ENCODE measurements at regions not wholly inside any gene's neighbourhood (a gene's known extent, or its start where the extent isn't known, plus 50 kb on each side); places are given as distances from the start of the nearest gene placed in this dataset.

DNA sequence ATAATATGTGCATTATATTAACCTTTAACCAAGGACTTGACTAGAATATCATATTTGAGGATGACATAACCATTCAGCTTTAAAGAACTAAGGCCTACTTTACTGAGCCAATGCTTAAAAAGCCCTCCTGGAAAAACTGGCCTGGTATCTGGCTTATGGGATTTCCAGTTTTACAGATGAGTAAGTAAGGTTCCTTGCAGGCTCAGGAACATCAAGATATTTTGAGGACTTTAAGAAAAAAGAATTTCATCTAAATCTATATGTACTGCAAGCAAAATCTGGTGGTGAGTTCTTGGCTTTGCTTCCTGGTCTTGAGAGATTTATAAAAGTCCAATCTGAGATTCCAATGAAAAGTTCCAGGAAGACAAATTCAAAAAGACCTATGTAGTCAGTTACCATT, 417.0 kb upstream of the NRXN1 start:
- TF ChIP-seq CTCF (IDR thresholded peaks at IDR 0.05), result no peak
- Histone ChIP-seq H3K9me3 (no peaks in the 10 kb centered on the region), H3K27ac (no peak overlapping the region), H3K36me3 (no peaks in the 10 kb centered on the region), H3K4me3 (ENCODE audit: low read depth in 1 of 2, low read length in 1 of 2) (no peak overlapping the region), H3K4me1 (ENCODE audit: control insufficient read depth in 1 of 2, insufficient read depth in 1 of 2, low read depth in 1 of 2, low read length in 1 of 2) (no peaks in the 10 kb centered on the region), H3K27me3 (no peaks in the 10 kb centered on the region)

DNA sequence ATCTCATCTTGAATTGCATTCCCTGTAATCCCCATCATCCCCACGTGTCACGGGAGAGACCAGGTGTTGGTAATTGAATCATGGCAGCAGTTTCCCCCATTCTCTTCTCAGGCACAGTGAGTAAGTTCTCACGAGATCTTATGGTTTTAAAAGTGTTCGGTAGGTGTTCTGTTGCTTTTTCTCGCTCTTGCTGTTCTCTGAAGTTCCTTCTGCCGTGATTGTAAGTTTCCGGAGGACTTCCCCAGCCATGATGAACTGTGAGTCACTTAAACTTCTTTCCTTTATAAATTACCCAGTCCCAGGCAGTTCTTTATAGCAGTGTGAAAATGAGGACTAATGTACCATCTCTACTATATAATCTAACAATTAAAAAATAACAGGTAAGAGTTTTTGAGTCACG, 409.9 kb upstream of the NRXN1 start:
- Histone ChIP-seq H3K36me3 (no peaks in the 10 kb centered on the region), H3K27me3 (no peaks in the 10 kb centered on the region), H3K27ac (no peak overlapping the region), H3K4me3 (ENCODE audit: low read depth in 1 of 2, low read length in 1 of 2) (no peak overlapping the region), H3K9me3 (no peaks in the 10 kb centered on the region), H3K4me1 (ENCODE audit: control insufficient read depth in 1 of 2, insufficient read depth in 1 of 2, low read depth in 1 of 2, low read length in 1 of 2) (no peaks in the 10 kb centered on the region)
- no peak for TF ChIP-seq CTCF (IDR thresholded peaks at IDR 0.05)

DNA sequence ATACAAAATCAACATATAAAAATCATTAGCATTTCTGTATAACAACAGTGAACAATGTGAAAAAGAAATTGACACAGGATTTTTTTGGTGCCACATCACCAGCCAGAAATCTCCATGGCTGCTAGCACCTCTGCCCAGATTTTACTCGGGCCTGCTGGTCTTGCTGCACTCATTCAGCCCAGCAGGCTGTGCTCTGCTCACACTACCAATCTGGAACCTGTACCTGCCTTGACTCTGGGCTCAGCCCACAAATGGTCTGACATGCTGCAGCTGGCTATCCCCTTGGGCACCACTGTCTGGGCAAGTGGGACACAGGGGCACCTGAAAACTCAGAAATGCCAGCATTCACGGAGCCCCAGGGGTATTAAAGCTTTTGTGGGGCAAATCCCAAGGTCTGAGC, 392.5 kb upstream of the NRXN1 start:
- H3K27ac ChIP-seq, result no peak overlapping the region
- no peaks in the 10 kb centered on the region for H3K9me3 ChIP-seq
- TF ChIP-seq CTCF (IDR thresholded peaks at IDR 0.05), result no peak
- no peaks in the 10 kb centered on the region for H3K4me1 ChIP-seq (ENCODE audit: control insufficient read depth in 1 of 2, insufficient read depth in 1 of 2, low read depth in 1 of 2, low read length in 1 of 2)
- no peak overlapping the region for H3K4me3 ChIP-seq (ENCODE audit: low read depth in 1 of 2, low read length in 1 of 2)
- H3K36me3 ChIP-seq, result no peaks in the 10 kb centered on the region
- H3K27me3 ChIP-seq, result no peaks in the 10 kb centered on the region

DNA sequence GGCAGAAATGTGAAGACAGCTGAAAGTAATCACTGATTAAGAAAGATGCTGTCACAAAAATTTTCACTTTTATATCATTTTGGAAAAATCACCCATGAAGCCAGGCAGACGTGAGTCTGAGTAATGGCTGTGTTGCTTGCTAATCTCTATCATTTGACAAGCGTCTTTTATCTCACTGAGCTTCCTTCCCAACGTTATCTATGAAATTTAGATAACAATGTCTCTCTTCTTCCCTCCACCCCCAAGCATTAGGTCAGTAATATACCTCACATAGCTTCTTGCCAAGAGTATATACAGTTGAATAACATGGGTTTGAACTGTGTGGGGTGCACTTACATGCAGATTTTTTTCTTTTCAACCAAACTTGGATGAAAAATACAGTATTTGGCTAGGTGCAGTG, 388.6 kb upstream of the NRXN1 start:
- Histone ChIP-seq H3K4me1 (ENCODE audit: control insufficient read depth in 1 of 2, insufficient read depth in 1 of 2, low read depth in 1 of 2, low read length in 1 of 2) (no peaks in the 10 kb centered on the region), H3K36me3 (no peaks in the 10 kb centered on the region), H3K27me3 (no peaks in the 10 kb centered on the region), H3K4me3 (ENCODE audit: low read depth in 1 of 2, low read length in 1 of 2) (no peak overlapping the region), H3K9me3 (no peaks in the 10 kb centered on the region), H3K27ac (no peak overlapping the region)
- TF ChIP-seq CTCF (IDR thresholded peaks at IDR 0.05), result no peak

DNA sequence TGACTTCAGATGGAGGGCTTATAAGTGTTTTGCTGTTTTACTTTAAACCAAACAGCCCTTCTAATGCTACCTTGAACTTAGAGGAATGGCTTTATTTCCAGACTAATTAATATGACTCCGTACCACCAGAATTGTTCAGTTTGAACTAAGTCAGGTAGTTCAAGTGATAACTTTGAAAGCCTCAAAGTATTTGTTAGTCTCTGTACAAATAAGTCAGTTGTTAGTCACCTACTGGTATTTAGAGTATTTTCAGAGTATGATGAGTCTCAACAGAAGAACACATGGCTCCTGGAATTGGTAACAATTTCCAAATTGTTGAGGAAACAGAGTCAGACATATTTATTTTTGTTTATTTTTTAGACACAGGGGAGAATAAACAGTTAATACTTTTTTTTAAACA, 381.8 kb upstream of the NRXN1 start:
- Histone ChIP-seq H3K9me3 (no peaks in the 10 kb centered on the region), H3K4me3 (ENCODE audit: low read depth in 1 of 2, low read length in 1 of 2) (no peak overlapping the region), H3K27ac (no peak overlapping the region), H3K36me3 (no peaks in the 10 kb centered on the region), H3K4me1 (ENCODE audit: control insufficient read depth in 1 of 2, insufficient read depth in 1 of 2, low read depth in 1 of 2, low read length in 1 of 2) (no peaks in the 10 kb centered on the region), H3K27me3 (no peaks in the 10 kb centered on the region)
- no peak for TF ChIP-seq CTCF (IDR thresholded peaks at IDR 0.05)

GRCh38 chr2:51410331-51410730, 378.4 kb upstream of the NRXN1 start:
- H3K4me1 ChIP-seq (ENCODE audit: control insufficient read depth in 1 of 2, insufficient read depth in 1 of 2, low read depth in 1 of 2, low read length in 1 of 2), result no peaks in the 10 kb centered on the region
- H3K36me3 ChIP-seq, result no peaks in the 10 kb centered on the region
- H3K27me3 ChIP-seq, result no peaks in the 10 kb centered on the region
- H3K27ac ChIP-seq, result no peak overlapping the region
- no peaks in the 10 kb centered on the region for H3K9me3 ChIP-seq
- TF ChIP-seq CTCF (IDR thresholded peaks at IDR 0.05), result no peak
- H3K4me3 ChIP-seq (ENCODE audit: low read depth in 1 of 2, low read length in 1 of 2), result no peak overlapping the region
